ENCODE measurements at regions not wholly inside any gene's neighbourhood (a gene's known extent, or its start where the extent isn't known, plus 50 kb on each side); places are given as distances from the start of the nearest gene placed in this dataset.
A peak's percentile ranks its signal among the peaks of the same experiment; 100 is the strongest.

DNA sequence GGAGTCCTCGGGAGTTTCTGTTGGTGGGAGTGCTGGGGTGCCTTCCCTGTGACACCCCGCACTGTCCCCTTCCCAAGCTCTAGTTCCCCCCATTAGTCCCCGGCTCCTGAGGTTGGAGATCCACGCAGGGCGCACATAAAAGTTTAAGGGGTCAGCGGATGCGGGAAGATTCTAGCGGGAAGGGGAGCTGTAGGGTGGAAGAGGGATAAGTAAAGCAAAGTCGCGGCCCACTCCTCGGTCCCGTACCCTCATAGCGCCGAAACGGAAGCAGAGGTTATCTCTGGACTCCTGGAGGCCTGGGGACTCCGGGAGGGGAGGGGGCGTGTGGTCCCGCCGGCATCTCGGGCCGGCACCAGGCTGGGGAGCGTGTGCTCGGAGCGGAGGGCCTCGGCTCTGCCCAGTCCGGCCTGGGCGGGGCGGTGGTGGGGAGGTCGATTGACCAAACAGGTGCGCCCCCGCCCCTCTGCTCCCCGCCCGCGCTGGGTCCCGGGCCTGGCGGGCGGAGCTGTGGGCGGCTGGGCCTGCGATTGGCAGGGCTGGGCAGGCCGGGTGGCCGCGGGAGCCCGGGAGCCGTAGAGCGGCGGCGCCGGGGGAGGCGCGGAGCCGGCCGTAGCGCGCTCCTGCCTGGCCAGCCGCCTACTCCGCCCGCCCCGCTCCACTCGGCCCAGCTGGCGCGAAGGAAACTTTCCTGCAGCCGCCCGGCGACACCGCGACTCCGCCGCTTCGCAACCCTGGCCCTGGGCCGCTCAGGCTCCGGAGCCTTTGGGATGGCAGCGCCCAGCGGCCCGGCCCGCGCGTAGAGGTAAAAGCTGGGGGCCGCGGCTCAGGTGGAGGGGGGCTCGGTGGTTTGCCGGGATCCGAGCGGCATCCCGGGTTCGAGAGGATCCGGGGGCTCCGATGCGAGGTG lies 52.2 kb upstream of the DAB2IP start (continued):
- TF ChIP-seq ZNF280B (CRISPR knock-in tag; IDR thresholded peaks at IDR 0.05; ENCODE audit: borderline replicate concordance): no peak
- TF ChIP-seq ZNF543 (CRISPR knock-in tag; IDR thresholded peaks at IDR 0.05): no peak
- TF ChIP-seq ZNF616 (CRISPR knock-in tag; IDR thresholded peaks at IDR 0.05; ENCODE audit: low read depth): no peak
- no peak for TF ChIP-seq HNRNPK (IDR thresholded peaks at IDR 0.05; ENCODE audit: low read depth, low read length, poor library complexity, severe bottlenecking)
- TF ChIP-seq FIP1L1 (IDR thresholded peaks at IDR 0.05; ENCODE audit: borderline replicate concordance, insufficient read depth, low read depth, low read length): no peak
- no peak for TF ChIP-seq GATAD1 (CRISPR knock-in tag; IDR thresholded peaks at IDR 0.05)
- peak; percentile 26; the same call in 1 of the 2 replicates for TF ChIP-seq MYC (CRISPR knock-in tag; IDR thresholded peaks at IDR 0.05; ENCODE audit: borderline replicate concordance)
- TF ChIP-seq PHB2 (IDR thresholded peaks at IDR 0.05; ENCODE audit: partially characterized antibody): no peak
- TF ChIP-seq ZMYM4 (CRISPR knock-in tag; IDR thresholded peaks at IDR 0.05): peak; percentile 57; the same call in 1 of the 2 replicates
- no peak for TF ChIP-seq ZNF30 (CRISPR knock-in tag; IDR thresholded peaks at IDR 0.05)
- TF ChIP-seq ZBTB8A (CRISPR knock-in tag; IDR thresholded peaks at IDR 0.05; ENCODE audit: borderline replicate concordance, low read depth): no peak
- no peak for TF ChIP-seq RFX3 (CRISPR knock-in tag; IDR thresholded peaks at IDR 0.05)
- TF ChIP-seq ZNF609 (CRISPR knock-in tag; IDR thresholded peaks at IDR 0.05; ENCODE audit: borderline replicate concordance): peak; percentile 26; the same call in 1 of the 2 replicates
- no peak for TF ChIP-seq RARG (CRISPR knock-in tag; IDR thresholded peaks at IDR 0.05; ENCODE audit: low read depth)
- no peak for TF ChIP-seq PTBP1 (IDR thresholded peaks at IDR 0.05; ENCODE audit: low read depth, low read length, poor library complexity, severe bottlenecking)
- TF ChIP-seq TCF7 (IDR thresholded peaks at IDR 0.05; ENCODE audit: low read depth): no peak
- TF ChIP-seq, protein P1, sequence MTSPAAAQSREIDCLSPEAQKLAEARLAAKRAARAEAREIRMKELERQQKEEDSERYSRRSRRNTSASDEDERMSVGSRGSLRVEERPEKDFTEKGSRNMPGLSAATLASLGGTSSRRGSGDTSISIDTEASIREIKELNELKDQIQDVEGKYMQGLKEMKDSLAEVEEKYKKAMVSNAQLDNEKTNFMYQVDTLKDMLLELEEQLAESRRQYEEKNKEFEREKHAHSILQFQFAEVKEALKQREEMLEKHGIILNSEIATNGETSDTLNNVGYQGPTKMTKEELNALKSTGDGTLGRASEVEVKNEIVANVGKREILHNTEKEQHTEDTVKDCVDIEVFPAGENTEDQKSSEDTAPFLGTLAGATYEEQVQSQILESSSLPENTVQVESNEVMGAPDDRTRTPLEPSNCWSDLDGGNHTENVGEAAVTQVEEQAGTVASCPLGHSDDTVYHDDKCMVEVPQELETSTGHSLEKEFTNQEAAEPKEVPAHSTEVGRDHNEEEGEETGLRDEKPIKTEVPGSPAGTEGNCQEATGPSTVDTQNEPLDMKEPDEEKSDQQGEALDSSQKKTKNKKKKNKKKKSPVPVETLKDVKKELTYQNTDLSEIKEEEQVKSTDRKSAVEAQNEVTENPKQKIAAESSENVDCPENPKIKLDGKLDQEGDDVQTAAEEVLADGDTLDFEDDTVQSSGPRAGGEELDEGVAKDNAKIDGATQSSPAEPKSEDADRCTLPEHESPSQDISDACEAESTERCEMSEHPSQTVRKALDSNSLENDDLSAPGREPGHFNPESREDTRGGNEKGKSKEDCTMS (CRISPR knock-in tag; conservative IDR thresholded peaks at IDR 0.05): no peak
- no peak for TF ChIP-seq NAIF1 (CRISPR knock-in tag; IDR thresholded peaks at IDR 0.05; ENCODE audit: borderline replicate concordance)
